ENCODE measurements at regions not wholly inside any gene's neighbourhood (a gene's known extent, or its start where the extent isn't known, plus 50 kb on each side); places are given as distances from the start of the nearest gene placed in this dataset.
A peak's percentile ranks its signal among the peaks of the same experiment; 100 is the strongest.

- H3K9me3 Mint-ChIP-seq = no peaks in the 10 kb centered on the region
- H3K4ac ChIP-seq (ENCODE audit: low read depth, low read length) = no peak overlapping the region
- no peaks in the 10 kb centered on the region for H4K20me1 ChIP-seq (ENCODE audit: control insufficient read depth, insufficient read depth, insufficient read length)
- peak overlapping the region; percentile 4 to 86 (median 55); a peak in 5 of 7 replicates for H3K27ac Mint-ChIP-seq
- H3K4me3 Mint-ChIP-seq = peak overlapping the region in 1 of 2 experiments; percentile 34; a peak in 2 of 5 replicates
- no peak overlapping the region for H3K14ac ChIP-seq (ENCODE audit: insufficient read depth, low read length)
- H3K79me1 ChIP-seq (ENCODE audit: insufficient read depth, low read depth, low read length, poor library complexity, severe bottlenecking) = no peaks in the 10 kb centered on the region
- DNase-seq = no peak
- H4K91ac ChIP-seq (ENCODE audit: insufficient read length, low read depth, low read length) = no peak overlapping the region
- H2BK15ac ChIP-seq (ENCODE audit: low read depth, low read length) = no peak overlapping the region
- H3T11ph ChIP-seq (ENCODE audit: low read length) = no peak overlapping the region
- no peak overlapping the region for H2BK12ac ChIP-seq (ENCODE audit: insufficient read length, low read depth, low read length)
- H3K23ac ChIP-seq (ENCODE audit: insufficient read length, low read depth, low read length) = no peak overlapping the region
- WGBS (ENCODE audit: extremely low coverage, insufficient read length, low lambda C conversion rate) = no CpG with 5 or more reads among the region's 3 CpGs
- H2AFZ ChIP-seq (ENCODE audit: low read length) = no peak overlapping the region
- no peak overlapping the region for H2BK20ac ChIP-seq (ENCODE audit: low read depth, low read length, poor library complexity, severe bottlenecking)
- H3K18ac ChIP-seq (ENCODE audit: insufficient read length, low read depth, low read length) = no peak overlapping the region
- H3K27me3 Mint-ChIP-seq (ENCODE audit: low read depth) = no peaks in the 10 kb centered on the region; the same call in 1 of the 2 replicates
- no peak overlapping the region for H2BK5ac ChIP-seq (ENCODE audit: insufficient read length, low read length)
- no peaks in the 10 kb centered on the region for H3K79me2 ChIP-seq (ENCODE audit: insufficient read depth, low read length)
- H3K56ac ChIP-seq (ENCODE audit: insufficient read length, low read depth, low read length) = no peak overlapping the region
- peaks cover 18 to 19% of the 10 kb centered on the region in 2 experiments for H3K4me1 Mint-ChIP-seq
- TF ChIP-seq, protein P1, sequence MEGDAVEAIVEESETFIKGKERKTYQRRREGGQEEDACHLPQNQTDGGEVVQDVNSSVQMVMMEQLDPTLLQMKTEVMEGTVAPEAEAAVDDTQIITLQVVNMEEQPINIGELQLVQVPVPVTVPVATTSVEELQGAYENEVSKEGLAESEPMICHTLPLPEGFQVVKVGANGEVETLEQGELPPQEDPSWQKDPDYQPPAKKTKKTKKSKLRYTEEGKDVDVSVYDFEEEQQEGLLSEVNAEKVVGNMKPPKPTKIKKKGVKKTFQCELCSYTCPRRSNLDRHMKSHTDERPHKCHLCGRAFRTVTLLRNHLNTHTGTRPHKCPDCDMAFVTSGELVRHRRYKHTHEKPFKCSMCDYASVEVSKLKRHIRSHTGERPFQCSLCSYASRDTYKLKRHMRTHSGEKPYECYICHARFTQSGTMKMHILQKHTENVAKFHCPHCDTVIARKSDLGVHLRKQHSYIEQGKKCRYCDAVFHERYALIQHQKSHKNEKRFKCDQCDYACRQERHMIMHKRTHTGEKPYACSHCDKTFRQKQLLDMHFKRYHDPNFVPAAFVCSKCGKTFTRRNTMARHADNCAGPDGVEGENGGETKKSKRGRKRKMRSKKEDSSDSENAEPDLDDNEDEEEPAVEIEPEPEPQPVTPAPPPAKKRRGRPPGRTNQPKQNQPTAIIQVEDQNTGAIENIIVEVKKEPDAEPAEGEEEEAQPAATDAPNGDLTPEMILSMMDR (conservative IDR thresholded peaks at IDR 0.05) = no peak
- no peak overlapping the region for H2BK120ac ChIP-seq (ENCODE audit: low read depth, low read length, poor library complexity, severe bottlenecking)
- no peaks in the 10 kb centered on the region for H3K27me3 ChIP-seq (ENCODE audit: insufficient read depth, low read length)
- H3K9ac ChIP-seq (ENCODE audit: extremely low read depth, insufficient read length, low read length) = no peak overlapping the region
- H3K27ac ChIP-seq (ENCODE audit: insufficient read length, low read depth, low read length) = no peak overlapping the region
- no peaks in the 10 kb centered on the region for H3K9me3 ChIP-seq (ENCODE audit: control insufficient read depth, low read depth, low read length)
- no peaks in the 10 kb centered on the region for H3K23me2 ChIP-seq (ENCODE audit: insufficient read length, low read depth, low read length, poor library complexity, severe bottlenecking)
- H2AK5ac ChIP-seq (ENCODE audit: insufficient read length, low read length) = no peak overlapping the region
- H3K36me3 Mint-ChIP-seq (ENCODE audit: insufficient read depth in 1 of 3, low read depth in 3 of 3) = no peaks in the 10 kb centered on the region
- H3K4me1 ChIP-seq (ENCODE audit: insufficient read depth, low read length) = peaks cover 9% of the 10 kb centered on the region; the same call in 1 of the 2 replicates
- no peak overlapping the region for H4K8ac ChIP-seq (replicated peaks; ENCODE audit: insufficient read length, low read depth, low read length)
- no peak overlapping the region for H4K5ac ChIP-seq (ENCODE audit: insufficient read length, low read depth, low read length)
- no peak overlapping the region for H3K4me2 ChIP-seq (ENCODE audit: insufficient read depth, insufficient read length, low read length)
Observed at GRCh38 chr14:58755031-58755925, 117.5 kb downstream of the DACT1 start.
